GM12878 (cell line): ENCODE measurements at regions not wholly inside any gene's neighbourhood (a gene's known extent, or its start where the extent isn't known, plus 50 kb on each side); places are given as distances from the start of the nearest gene placed in this dataset.
A peak's percentile ranks its signal among the peaks of the same experiment; 100 is the strongest.

Source experiments
- ATAC-seq: fragments of 200-7000 bp; cut with Tn5 transposase; 3 replicates; pipeline ENCODE4 v1.9.1; 2020; ENCODE audit warnings: mild to moderate bottlenecking, moderate library complexity
- BruUV-seq: library from RNA; stranded (reverse); fragments of 400-500 nt; replicated peaks from 2 replicates; lab custom pipeline; 2021; lab: Mats Ljungman, UMichigan
- CTCF ChIA-PET: fragments of 300-600 bp; sonication (Branson Sonifier 250); formaldehyde crosslinking; extraction: SDS; loops from one replicate; lab custom pipeline; 2021; ENCODE audit warnings: inconsistent platforms; lab: Yijun Ruan, JAX
- POLR2A ChIA-PET: fragments of 350-600 bp; formaldehyde crosslinking; extraction: SDS; loops from one replicate; lab custom pipeline; 2021; ENCODE audit warnings: inconsistent platforms; lab: Charles Lee
- RAD21 ChIA-PET: fragments of 300-600 bp; sonication (Branson Sonifier 250); formaldehyde crosslinking; loops from one replicate; lab custom pipeline; 2023; ENCODE audit warnings: antibody characterized with exemption; ENCODE audit not compliant: unreplicated experiment; lab: Charles Lee
- SMC1A ChIA-PET: fragments of 300-600 bp; sonication (Branson Sonifier 250); formaldehyde crosslinking; loops from one replicate; lab custom pipeline; 2023; ENCODE audit not compliant: unreplicated experiment, uncharacterized antibody; lab: Charles Lee
- DNase-seq: peaks from one replicate; pipeline ENCODE4 v3.0.0-alpha.2; 2011; ENCODE audit warnings: low read depth, low spot score
- FAIRE-seq: peaks from 3 replicates; lab custom pipeline; 2011; peaks lifted over from hg19 to GRCh38; lab: Jason Lieb, UNC
- H2AFZ ChIP-seq: 2 replicates; pipeline ENCODE4 v1.6.0; 2011; ENCODE audit warnings: low read depth, low read length, control low read depth; ENCODE audit not compliant: control insufficient read depth
- H3K27ac ChIP-seq: 2 replicates; pipeline ENCODE4 v1.5.1; 2011; ENCODE audit warnings: control low read depth; ENCODE audit not compliant: control insufficient read depth, insufficient read depth
- H3K27me3 ChIP-seq, 2 experiments: replicated peaks in 1 of 2; 2 replicates each; pipeline versions ENCODE4 v1.6.0 to v1.6.1; 2011; ENCODE audit warnings: low read length in 1 of 2; ENCODE audit not compliant: control insufficient read depth in 2 of 2, insufficient read depth in 2 of 2
- H3K36me3 ChIP-seq, 2 experiments: 2 replicates each; pipeline ENCODE4 v1.5.1; 2011; ENCODE audit warnings: low read length in 1 of 2; ENCODE audit not compliant: control insufficient read depth in 2 of 2, insufficient read depth in 2 of 2
- H3K4me1 ChIP-seq: 2 replicates; pipeline ENCODE4 v1.6.1; 2011; ENCODE audit warnings: mild to moderate bottlenecking, low read length, moderate library complexity, mixed read lengths; ENCODE audit not compliant: control insufficient read depth, insufficient read depth
- H3K4me2 ChIP-seq: 2 replicates; pipeline ENCODE4 v1.6.0; 2011; ENCODE audit warnings: control low read depth; ENCODE audit not compliant: control insufficient read depth, insufficient read depth
- H3K4me3 ChIP-seq: fragments of 200-600 bp; sonication (generic); 2 replicates; pipeline ENCODE4 v1.5.1; 2016
- H3K79me2 ChIP-seq: 2 replicates; pipeline ENCODE4 v1.6.0; 2011; ENCODE audit warnings: low read length; ENCODE audit not compliant: control insufficient read depth, insufficient read depth
- H3K9ac ChIP-seq: 2 replicates; pipeline ENCODE4 v1.8.0; 2011; ENCODE audit warnings: low read length, control low read depth, mixed read lengths; ENCODE audit not compliant: control insufficient read depth, insufficient read depth
- H3K9me3 ChIP-seq: replicated peaks from 3 replicates; pipeline ENCODE4 v1.5.1; 2011; ENCODE audit warnings: mild to moderate bottlenecking, low read length; ENCODE audit not compliant: control insufficient read depth, insufficient read depth
- H4K20me1 ChIP-seq: 2 replicates; pipeline ENCODE4 v1.6.0; 2011; ENCODE audit not compliant: control insufficient read depth, insufficient read depth
- BRCA1 ChIP-seq: IDR thresholded peaks from 2 replicates; pipeline ENCODE4 v1.6.1; 2011; ENCODE audit warnings: low read depth, low read length, improper control_type of control experiment
- ETV6 ChIP-seq, 2 experiments: fragments of 450-650 bp in 1 of 2; IDR thresholded peaks in 1 of 2; conservative IDR thresholded peaks in 1 of 2; 2 replicates each; pipeline ENCODE4 v1.6.1; 2014; ENCODE audit warnings: antibody characterized with exemption in 1 of 2, borderline replicate concordance in 1 of 2, low read depth in 1 of 2, mild to moderate bottlenecking in 1 of 2, moderate library complexity in 1 of 2
- FOS ChIP-seq: IDR thresholded peaks from 3 replicates; pipeline ENCODE4 v1.6.1; 2011; ENCODE audit warnings: borderline replicate concordance; ENCODE audit not compliant: insufficient read length; ENCODE audit errors: extremely low read depth
- HDAC6 ChIP-seq: fragments of 200-600 bp; sonication (generic); IDR thresholded peaks from one replicate; pipeline ENCODE4 v1.8.0; 2017; ENCODE audit warnings: antibody characterized with exemption; ENCODE audit not compliant: unreplicated experiment
- IKZF1 ChIP-seq: fragments of 450-650 bp; conservative IDR thresholded peaks from 2 replicates; pipeline ENCODE4 v1.6.1; 2017; ENCODE audit warnings: antibody characterized with exemption, mild to moderate bottlenecking
- MEF2A ChIP-seq: IDR thresholded peaks from 2 replicates; pipeline ENCODE4 v1.6.1; 2011; ENCODE audit warnings: low read depth, mild to moderate bottlenecking, low read length, moderate library complexity; ENCODE audit not compliant: insufficient read depth
- RAD21 ChIP-seq: IDR thresholded peaks from 2 replicates; pipeline ENCODE4 v1.6.1; 2011; ENCODE audit warnings: mild to moderate bottlenecking, low read depth, low read length, moderate library complexity; ENCODE audit not compliant: insufficient read depth
- RB1 ChIP-seq: fragments of 450-650 bp; formaldehyde crosslinking; IDR thresholded peaks from 2 replicates; pipeline ENCODE4 v1.6.1; 2017; ENCODE audit warnings: mild to moderate bottlenecking, borderline replicate concordance
- SMARCA5 ChIP-seq: fragments of 450-650 bp; IDR thresholded peaks from 2 replicates; pipeline ENCODE4 v1.6.1; 2017; ENCODE audit warnings: mild to moderate bottlenecking
- ZBED1 ChIP-seq: IDR thresholded peaks from 2 replicates; pipeline ENCODE4 v1.6.1; 2016; ENCODE audit warnings: borderline replicate concordance
- ZNF274 ChIP-seq: IDR thresholded peaks from one replicate; pipeline ENCODE4 v1.8.0; 2011; ENCODE audit not compliant: insufficient read length, insufficient read depth
- ZNF384 ChIP-seq: IDR thresholded peaks from 2 replicates; pipeline ENCODE4 v1.6.1; 2012; ENCODE audit warnings: low read depth, mild to moderate bottlenecking, low read length, improper control_type of control experiment, borderline replicate concordance
- ZZZ3 ChIP-seq: IDR thresholded peaks from 2 replicates; pipeline ENCODE4 v1.6.1; 2011; ENCODE audit warnings: low read depth; ENCODE audit not compliant: control insufficient read depth, insufficient read length
- in situ Hi-C: fragments of 300-500 bp; cut with MboI; formaldehyde crosslinking; loops from 9 replicates; pipeline ENCODE4 v1.14.3; 2018; ENCODE audit warnings: mixed read lengths
- intact Hi-C: fragments of 100-400 bp; cut with micrococcal nuclease; formaldehyde crosslinking; loops from one replicate; pipeline ENCODE4 v1.14.2; 2022; ENCODE audit not compliant: unreplicated experiment

- TF ChIP-seq IKZF1, result peak; percentile 18; the same call in 1 of the 2 replicates
- TF ChIP-seq RAD21, result no peak
These were observed 277.6 kb upstream of the TNC start (continued) for GRCh38 chr9:115395511-115396021.

- ATAC-seq, result no peak
- H3K4me1 ChIP-seq, result no peaks in the 10 kb centered on the region
- no peaks in the 10 kb centered on the region for H4K20me1 ChIP-seq
- no peak overlapping the region for H2AFZ ChIP-seq
- in situ Hi-C loops (no loop called here), intact Hi-C loops (no loop called here)
- DNase-seq, result no peak
- POLR2A ChIA-PET, result no interaction called here
- no peaks in the 10 kb centered on the region for H3K27me3 ChIP-seq
- BruUV-seq, result no TSS peak
- CTCF ChIA-PET, result interaction anchor here (1.0 to 2.7 kb wide), 2 partner anchors 11 to 14 kb away, joined by 3 to 10 read pairs; no protein-coding TSS in a partner anchor
- TF ChIP-seq ETV6 (conservative IDR thresholded peaks at IDR 0.05 in 1 of 2, IDR thresholded peaks at IDR 0.05 in 1 of 2; ENCODE audit: borderline replicate concordance in 1 of 2, low read depth in 1 of 2), result no peak
- TF ChIP-seq FOS, result no peak
- TF ChIP-seq BRCA1, result no peak
- TF ChIP-seq HDAC6, result no peak
- TF ChIP-seq MEF2A, result no peak
- no peak for TF ChIP-seq ZNF274
- no peak for TF ChIP-seq SMARCA5
- no peak for TF ChIP-seq ZBED1
- TF ChIP-seq RB1, result no peak
- TF ChIP-seq ZNF384, result no peak
- TF ChIP-seq ZZZ3, result no peak
- SMC1A ChIA-PET, result interaction anchor here (1.1 to 2.9 kb wide), 7 partner anchors 9 to 43 kb away, joined by 3 to 20 read pairs (median 4); no protein-coding TSS in a partner anchor
- no peaks in the 10 kb centered on the region for H3K9me3 ChIP-seq
- no peak overlapping the region for H3K9ac ChIP-seq
- no peaks in the 10 kb centered on the region for H3K79me2 ChIP-seq
- no peak overlapping the region for H3K27ac ChIP-seq
- H3K4me3 ChIP-seq, result no peak overlapping the region
- H3K4me2 ChIP-seq, result no peak overlapping the region
- RAD21 ChIA-PET, result interaction anchor here (1.2 kb wide), 1 partner anchor 17 kb away, joined by 4 read pairs; no protein-coding TSS in a partner anchor
- no peak for FAIRE-seq
- no peaks in the 10 kb centered on the region for H3K36me3 ChIP-seq
These were observed 278.1 kb upstream of the TNC start for GRCh38 chr9:115396071-115396529.
